ENCODE measurements at regions not wholly inside any gene's neighbourhood (a gene's known extent, or its start where the extent isn't known, plus 50 kb on each side); places are given as distances from the start of the nearest gene placed in this dataset.

GRCh38 chr12:58502226-58502625 lies 418.1 kb downstream of the LRIG3 start:
- DNase-seq, result no peak

GRCh38 chr12:58502841-58503240 lies 417.5 kb downstream of the LRIG3 start:
- DNase-seq, result no peak

DNA sequence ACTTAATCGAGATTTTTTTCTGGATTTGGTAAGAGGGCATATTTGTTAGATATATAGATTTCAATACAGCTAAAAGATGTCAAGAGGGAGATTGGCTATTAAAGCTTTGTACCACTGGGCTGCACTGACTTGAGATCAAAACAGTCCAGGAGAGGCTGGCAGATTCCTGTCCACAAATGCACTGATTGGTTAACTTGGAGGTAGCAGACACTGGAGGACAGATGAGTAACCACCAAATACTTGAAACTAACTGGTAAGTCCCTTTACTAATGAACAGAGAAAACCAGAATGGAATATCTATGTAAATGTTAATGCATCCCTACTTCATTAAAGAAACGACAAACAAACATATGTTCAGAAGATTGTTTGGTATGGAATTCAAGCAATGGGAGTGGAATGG lies 416.6 kb downstream of the LRIG3 start:
- no peak for DNase-seq

DNA sequence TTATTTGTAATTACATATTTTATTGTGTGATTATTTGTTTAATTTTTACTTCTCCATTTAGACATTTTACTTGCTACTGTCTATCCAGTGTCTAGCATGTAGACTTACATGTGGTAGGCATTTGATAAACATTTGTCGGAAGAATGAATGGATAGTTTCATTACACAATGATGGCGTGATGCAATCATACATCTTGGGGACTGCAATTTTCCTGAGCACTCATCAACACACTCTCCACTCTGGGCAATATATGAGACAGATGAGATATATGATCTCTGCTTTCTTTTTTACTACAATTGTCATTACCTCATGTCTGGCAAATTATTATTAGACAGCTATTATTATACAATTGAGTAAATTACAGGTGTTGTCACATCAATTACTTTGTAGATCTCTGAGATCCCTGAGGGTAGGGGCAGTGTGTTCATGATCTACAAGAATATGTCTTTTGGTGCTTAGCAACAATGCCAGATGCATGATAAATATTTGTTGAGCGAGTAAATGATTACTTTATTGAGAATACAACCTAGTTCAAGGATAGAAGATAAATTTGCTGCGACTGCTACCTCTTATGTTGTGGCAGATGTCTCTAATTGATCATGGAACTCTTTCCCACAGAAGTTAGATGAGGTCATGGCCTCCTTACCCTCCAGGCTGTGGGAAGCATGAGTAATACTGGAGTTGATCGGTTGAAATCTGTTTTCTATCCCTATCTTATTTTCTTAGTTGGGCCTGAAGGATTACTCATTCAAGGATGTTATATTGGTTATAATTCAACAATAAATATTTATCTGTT lies 416.0 kb downstream of the LRIG3 start:
- no peak for DNase-seq

- DNase-seq, result no peak
Observed at GRCh38 chr12:58509116-58509885, 411.0 kb downstream of the LRIG3 start.

GRCh38 chr12:58513301-58513834 lies 406.9 kb downstream of the LRIG3 start:
- no peak for DNase-seq

DNA sequence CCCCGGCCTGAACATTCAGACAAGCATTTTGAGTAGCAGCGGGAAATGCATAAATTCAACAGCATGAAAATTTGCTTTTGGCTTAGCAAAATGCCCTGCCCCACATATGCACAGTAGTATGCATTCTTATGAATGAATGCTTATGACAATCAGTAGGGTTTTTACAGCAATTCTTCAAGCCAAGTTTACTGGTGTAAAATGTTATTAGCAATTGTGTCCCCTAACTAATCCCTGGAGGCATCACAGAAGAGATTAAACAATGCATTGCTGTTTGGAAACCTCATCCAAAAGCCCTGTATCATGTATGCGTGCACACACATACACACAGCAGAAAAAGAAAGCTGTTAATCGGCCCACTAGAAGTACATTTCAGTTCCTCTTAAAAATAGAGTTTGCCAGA lies 406.5 kb downstream of the LRIG3 start:
- no peak for DNase-seq

- DNase-seq, result no peak
Observed at GRCh38 chr12:58519839-58520238, 400.5 kb downstream of the LRIG3 start.

DNA sequence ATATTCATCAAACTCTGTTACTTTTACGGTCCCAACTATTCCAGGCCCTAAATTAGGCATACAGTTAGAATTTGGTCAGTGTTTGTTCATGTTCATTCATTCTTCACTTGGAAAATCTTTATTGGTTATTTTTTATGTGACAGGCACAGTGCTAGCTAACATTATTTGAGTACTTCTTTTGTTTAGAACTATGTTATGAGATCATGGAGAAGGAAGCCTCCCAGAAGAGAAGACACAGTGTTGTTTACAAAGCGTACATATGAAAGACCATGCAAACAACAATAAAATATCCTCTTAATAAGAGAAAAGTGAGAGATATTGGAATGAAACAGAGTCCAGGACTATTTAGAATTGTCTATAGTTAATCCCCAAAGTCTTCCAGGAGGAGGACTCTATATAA lies 399.2 kb downstream of the LRIG3 start:
- DNase-seq, result no peak

GRCh38 chr12:58521796-58522195 lies 398.5 kb downstream of the LRIG3 start:
- no peak for DNase-seq

DNA sequence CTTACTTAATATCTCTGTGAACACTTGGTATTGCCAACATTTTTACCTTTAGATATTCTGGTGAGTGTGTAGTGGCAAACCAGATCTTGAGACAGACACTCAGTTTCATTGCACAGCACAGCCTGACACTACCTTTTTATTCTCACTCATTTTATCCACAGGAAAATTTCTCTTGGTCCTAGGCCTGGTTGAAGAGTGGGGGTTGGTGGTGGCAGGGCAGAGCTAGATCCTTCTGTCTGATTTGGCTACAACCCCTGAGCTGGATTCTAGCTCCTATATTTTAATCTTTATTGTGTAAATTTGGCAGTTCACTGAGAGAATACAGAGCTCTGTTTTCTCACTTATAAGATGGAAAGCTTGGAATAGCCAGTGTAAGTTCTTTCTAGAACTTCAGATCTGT lies 396.9 kb downstream of the LRIG3 start:
- no peak for DNase-seq

- no peak for DNase-seq
Observed at GRCh38 chr12:58528271-58528670, 392.0 kb downstream of the LRIG3 start.

- DNase-seq, result no peak
Observed at GRCh38 chr12:58529114-58529665, 391.1 kb downstream of the LRIG3 start.

- no peak for DNase-seq
Observed at GRCh38 chr12:58529897-58530741, 390.2 kb downstream of the LRIG3 start.

- DNase-seq, result no peak
Observed at GRCh38 chr12:58530742-58531062, 389.6 kb downstream of the LRIG3 start.

- no peak for DNase-seq
Observed at GRCh38 chr12:58532855-58533608, 387.3 kb downstream of the LRIG3 start.

DNA sequence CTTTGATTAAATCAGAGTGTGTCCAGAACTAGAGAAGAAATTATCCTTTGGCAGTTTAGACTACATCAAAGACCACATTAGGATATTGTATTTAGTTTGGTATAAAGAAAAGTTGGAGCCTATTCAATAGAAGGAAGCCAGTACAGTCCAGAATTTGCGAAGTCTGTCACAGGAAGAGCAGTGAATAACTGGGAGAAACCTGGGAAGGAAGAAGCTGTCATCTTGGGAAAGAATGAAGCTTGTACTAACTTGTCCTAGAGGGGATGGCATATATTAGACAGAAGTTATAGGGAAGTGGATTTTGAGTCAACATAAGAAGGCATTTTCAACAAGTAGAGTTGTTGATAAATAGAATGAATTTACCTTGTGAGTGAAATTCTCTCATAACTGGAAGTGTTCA lies 386.7 kb downstream of the LRIG3 start:
- no peak for DNase-seq

DNA sequence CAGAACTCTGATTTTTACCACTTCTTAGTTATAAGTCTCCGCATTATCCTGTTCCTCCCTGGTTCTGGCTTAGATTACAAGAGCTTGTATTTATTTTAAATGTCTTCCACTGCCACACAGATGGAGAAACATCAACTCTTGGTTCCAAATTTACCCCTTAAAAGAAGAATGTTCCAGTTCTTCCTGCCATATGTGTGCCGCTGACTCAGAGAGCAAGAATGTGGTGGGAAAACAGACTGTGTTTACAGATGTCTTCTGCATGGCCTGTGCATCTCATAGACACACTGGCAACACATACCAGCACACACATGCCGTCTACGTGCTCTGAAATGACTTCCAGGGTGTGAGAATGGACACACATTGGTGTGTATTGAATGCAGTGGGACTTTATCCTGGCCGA lies 383.0 kb downstream of the LRIG3 start:
- no peak for DNase-seq

DNA sequence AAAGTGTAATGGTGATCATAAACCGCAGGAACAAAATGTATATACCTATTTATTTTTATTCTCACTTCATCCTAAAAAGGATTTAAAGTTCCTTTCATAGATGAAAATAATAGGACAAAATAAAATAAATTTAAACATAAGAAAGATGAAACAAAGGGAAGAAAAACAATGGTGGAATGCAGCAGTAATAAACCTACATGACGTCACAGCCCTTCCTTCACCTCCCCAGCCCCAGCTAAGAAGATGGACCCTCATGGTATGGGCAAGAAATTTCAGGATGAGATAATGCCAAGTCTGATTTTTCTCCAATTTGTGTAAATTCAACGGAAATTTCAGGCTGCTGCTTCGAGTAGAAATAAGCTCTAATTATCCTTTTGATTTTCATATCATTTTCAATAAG lies 381.0 kb downstream of the LRIG3 start:
- no peak for DNase-seq

DNA sequence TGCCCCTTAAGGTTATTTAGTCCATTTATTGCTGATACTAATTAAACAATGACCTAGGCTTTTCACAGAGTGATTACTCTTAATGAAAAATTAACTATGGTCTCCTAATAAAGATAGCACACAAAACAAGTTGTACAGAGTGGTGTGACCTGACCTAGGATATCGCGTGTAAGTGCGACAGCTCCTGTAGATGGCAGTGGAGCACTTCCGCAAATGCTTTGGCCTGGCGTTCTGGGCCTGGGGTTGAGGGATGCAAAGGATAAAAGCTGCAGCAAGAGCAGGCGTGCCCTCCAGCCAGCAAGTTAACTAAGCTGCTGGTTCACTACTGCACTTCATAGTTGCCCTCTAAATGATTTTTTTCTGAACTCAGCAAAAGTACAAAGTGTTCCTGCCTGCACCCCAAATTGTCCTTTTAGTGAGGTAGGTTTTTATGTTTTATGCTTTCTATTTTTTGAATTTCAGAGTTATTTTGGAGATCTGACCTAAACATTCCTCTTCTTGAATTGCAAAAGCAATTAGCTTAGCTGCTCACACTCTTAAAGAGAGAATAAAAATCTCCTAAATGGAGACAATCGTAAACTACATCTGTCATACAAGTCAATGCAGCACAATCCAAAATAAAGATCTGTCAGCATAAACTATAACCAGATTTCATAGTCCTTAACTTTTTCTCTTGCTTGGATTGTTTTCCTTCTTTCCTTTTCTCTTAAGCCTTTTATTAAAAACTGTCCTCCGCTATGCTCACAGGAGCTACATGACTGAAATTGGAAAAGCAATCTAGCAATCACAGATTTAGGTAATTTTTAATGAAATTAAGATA lies 379.6 kb downstream of the LRIG3 start:
- DNase-seq, result no peak

GRCh38 chr12:58541300-58541690 lies 379.0 kb downstream of the LRIG3 start:
- no peak for DNase-seq
